Liver (tissue), 8 donors: ENCODE measurements at regions not wholly inside any gene's neighbourhood (a gene's known extent, or its start where the extent isn't known, plus 50 kb on each side); places are given as distances from the start of the nearest gene placed in this dataset.

Source experiments
- DNase-seq: peaks from one replicate; pipeline ENCODE4 v3.0.0-alpha.2; 2017; ENCODE audit warnings: low spot score
- H3K27ac ChIP-seq, 2 donors: one replicate each; pipeline ENCODE4 v1.7.0; 2013; ENCODE audit warnings: inconsistent platforms in 2 of 2, low read length in 2 of 2, control low read depth in 1 of 2, low read depth in 1 of 2, mild to moderate bottlenecking in 1 of 2
- H3K27me3 ChIP-seq, 4 donors: one replicate each; pipeline versions ENCODE4 v1.6.1 to v1.7.0; 2013; ENCODE audit warnings: low read length in 3 of 4, inconsistent platforms in 1 of 4, mild to moderate bottlenecking in 1 of 4, moderate library complexity in 1 of 4; ENCODE audit not compliant: control insufficient read depth in 4 of 4, insufficient read depth in 4 of 4
- H3K36me3 ChIP-seq, 4 donors: one replicate each; pipeline versions ENCODE4 v1.6.1 to v1.7.0; 2013; ENCODE audit warnings: low read length in 3 of 4, mild to moderate bottlenecking in 3 of 4, low read depth in 1 of 4, moderate library complexity in 1 of 4; ENCODE audit not compliant: control insufficient read depth in 4 of 4, insufficient read depth in 3 of 4
- H3K4me1 ChIP-seq, 4 donors: one replicate each; pipeline versions ENCODE4 v1.6.1 to v1.7.0; 2013; ENCODE audit warnings: low read length in 3 of 4, mild to moderate bottlenecking in 3 of 4, moderate library complexity in 1 of 4; ENCODE audit not compliant: control insufficient read depth in 4 of 4, insufficient read depth in 4 of 4
- H3K4me3 ChIP-seq, 3 donors: one replicate each; pipeline versions ENCODE4 v1.6.1 to v1.7.0; 2013; ENCODE audit warnings: low read length in 3 of 3, control low read depth in 1 of 3, low read depth in 1 of 3, mild to moderate bottlenecking in 1 of 3
- H3K9ac ChIP-seq, 2 donors: one replicate each; pipeline ENCODE4 v1.7.0; 2013; ENCODE audit warnings: low read length in 2 of 2, mild to moderate bottlenecking in 2 of 2, moderate library complexity in 2 of 2, control low read depth in 1 of 2, low read depth in 1 of 2
- H3K9me3 ChIP-seq, 4 donors: one replicate each; pipeline versions ENCODE4 v1.6.1 to v1.7.0; 2013; ENCODE audit warnings: low read length in 3 of 4; ENCODE audit not compliant: control insufficient read depth in 4 of 4
- ATF3 ChIP-seq: IDR thresholded peaks from 2 replicates; pipeline ENCODE4 v1.6.1; 2016; ENCODE audit warnings: antibody characterized with exemption
- CTCF ChIP-seq: fragments of 150-350 bp; IDR thresholded peaks from 2 replicates; pipeline ENCODE4 v1.5.1; 2017; ENCODE audit warnings: improper control_type of control experiment, low read depth, low read length; ENCODE audit not compliant: missing input control
- EGR1 ChIP-seq, 2 donors: IDR thresholded peaks; 2 replicates each; pipeline ENCODE4 v1.6.1; 2016 to 2018; ENCODE audit warnings: antibody characterized with exemption in 2 of 2, low read depth in 2 of 2
- FOXA1 ChIP-seq: IDR thresholded peaks from 2 replicates; pipeline ENCODE4 v1.6.1; 2016; ENCODE audit warnings: antibody characterized with exemption
- FOXA2 ChIP-seq: IDR thresholded peaks from 2 replicates; pipeline ENCODE4 v1.6.1; 2016; ENCODE audit warnings: antibody characterized with exemption
- GABPA ChIP-seq, 2 donors: IDR thresholded peaks in 1 of 2; conservative IDR thresholded peaks in 1 of 2; 2 replicates each; pipeline ENCODE4 v1.6.1; 2016; ENCODE audit warnings: antibody characterized with exemption in 2 of 2, mild to moderate bottlenecking in 1 of 2, moderate library complexity in 1 of 2
- HNF4G ChIP-seq: IDR thresholded peaks from 2 replicates; pipeline ENCODE4 v1.6.1; 2016; ENCODE audit warnings: antibody characterized with exemption
- JUND ChIP-seq, 2 donors: IDR thresholded peaks; 2 replicates each; pipeline ENCODE4 v1.6.1; 2016; ENCODE audit warnings: antibody characterized with exemption in 2 of 2
- MAX ChIP-seq: IDR thresholded peaks from 2 replicates; pipeline ENCODE4 v1.6.1; 2016; ENCODE audit warnings: antibody characterized with exemption
- NR2F2 ChIP-seq: IDR thresholded peaks from 2 replicates; pipeline ENCODE4 v1.6.1; 2016; ENCODE audit warnings: antibody characterized with exemption
- RAD21 ChIP-seq, 2 donors: IDR thresholded peaks; 2 replicates each; pipeline ENCODE4 v1.6.1; 2016; ENCODE audit warnings: antibody characterized with exemption in 2 of 2, mild to moderate bottlenecking in 2 of 2
- SP1 ChIP-seq: IDR thresholded peaks from 2 replicates; pipeline ENCODE4 v1.6.1; 2018; ENCODE audit warnings: antibody characterized with exemption, mild to moderate bottlenecking
- TAF1 ChIP-seq: conservative IDR thresholded peaks from 2 replicates; pipeline ENCODE4 v1.6.1; 2016; ENCODE audit warnings: antibody characterized with exemption, mild to moderate bottlenecking
- YY1 ChIP-seq: IDR thresholded peaks from 2 replicates; pipeline ENCODE4 v1.6.1; 2016; ENCODE audit warnings: antibody characterized with exemption, mild to moderate bottlenecking
- ZBTB33 ChIP-seq: IDR thresholded peaks from 2 replicates; pipeline ENCODE4 v1.6.1; 2016; ENCODE audit warnings: antibody characterized with exemption
- WGBS: extraction: QIAGEN DNeasy Blood & Tissue Kit; methylation state at CpG from one replicate; pipeline ENCODE4 v1.1.7; 2013; 5-methylcytosine and 5-hydroxymethylcytosine counted together
- donor health status: healthy.
- donor health status: healthy.
- donor health status: healthy.
- donor health status: healthy.
- donor health status: healthy.

GRCh38 chr21:15289896-15290841 lies 225.4 kb upstream of the NRIP1 start:
- no peak for DNase-seq
- Histone ChIP-seq H3K27ac (no peak overlapping the region), H3K9ac (no peak overlapping the region), H3K36me3 (no peaks in the 10 kb centered on the region), H3K4me3 (no peak overlapping the region), H3K9me3 (no peaks in the 10 kb centered on the region), H3K4me1 (no peaks in the 10 kb centered on the region), H3K27me3 (no peaks in the 10 kb centered on the region)
- WGBS = 80% methylated on average over 31 of the region's 31 CpGs
- no peak for TF ChIP-seq SP1
- no peak for TF ChIP-seq GABPA (IDR thresholded peaks at IDR 0.05 in 1 of 2, conservative IDR thresholded peaks at IDR 0.05 in 1 of 2)
- TF ChIP-seq HNF4G = no peak

- no peak overlapping the region for H3K9ac ChIP-seq
- no peaks in the 10 kb centered on the region for H3K27me3 ChIP-seq
- no peak overlapping the region for H3K4me3 ChIP-seq
- no peak overlapping the region for H3K27ac ChIP-seq
- no peaks in the 10 kb centered on the region for H3K36me3 ChIP-seq
- no peaks in the 10 kb centered on the region for H3K9me3 ChIP-seq
- 92% methylated on average over 4 of the region's 4 CpGs for WGBS
- H3K4me1 ChIP-seq = no peaks in the 10 kb centered on the region
- no peak for DNase-seq
- TF ChIP-seq NR2F2 (no peak), RAD21 (IDR thresholded peaks at IDR 0.05) (no peak), ZBTB33 (no peak), TAF1 (no peak), FOXA2 (no peak), JUND (IDR thresholded peaks at IDR 0.05) (no peak), SP1 (no peak), YY1 (no peak), FOXA1 (no peak), EGR1 (IDR thresholded peaks at IDR 0.05; ENCODE audit: low read depth in 2 of 2) (no peak), CTCF (no peak), ATF3 (no peak), HNF4G (no peak), MAX (no peak), GABPA (IDR thresholded peaks at IDR 0.05 in 1 of 2, conservative IDR thresholded peaks at IDR 0.05 in 1 of 2) (no peak)
These were observed 226.9 kb upstream of the NRIP1 start for GRCh38 chr21:15291621-15292266.
